Stimulated activated CD4-positive, alpha-beta T cell treated with anti-CD3 and anti-CD28 coated beads, Interleukin-1b, Interleukin-23, amount 100 ng/mL, for 48 hours (primary cell): ENCODE measurements at regions not wholly inside any gene's neighbourhood (a gene's known extent, or its start where the extent isn't known, plus 50 kb on each side); places are given as distances from the start of the nearest gene placed in this dataset.

Experiments
- DNase-seq: peaks from one replicate; pipeline ENCODE4 v3.0.0-alpha.2; 2020

DNA sequence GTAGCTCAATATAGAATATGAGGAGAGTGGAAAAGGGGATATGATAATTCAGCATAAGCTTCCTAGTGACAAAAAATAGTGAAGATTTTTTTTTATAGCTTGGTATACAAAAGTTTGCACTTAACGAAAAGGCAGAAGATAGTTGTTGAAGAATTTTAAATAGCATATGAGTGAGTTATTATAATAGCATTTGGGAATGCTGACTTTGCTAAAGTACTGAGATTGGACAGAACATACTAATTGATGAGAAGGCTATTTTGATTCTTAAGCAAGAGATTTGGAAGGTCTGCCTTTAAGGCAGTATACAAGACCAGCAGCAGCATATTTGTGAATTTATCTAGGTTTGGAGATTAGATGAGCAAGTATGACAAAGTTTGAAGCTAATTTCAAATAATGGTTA lies 600.9 kb upstream of the POT1 start:
- no peak for DNase-seq

DNA sequence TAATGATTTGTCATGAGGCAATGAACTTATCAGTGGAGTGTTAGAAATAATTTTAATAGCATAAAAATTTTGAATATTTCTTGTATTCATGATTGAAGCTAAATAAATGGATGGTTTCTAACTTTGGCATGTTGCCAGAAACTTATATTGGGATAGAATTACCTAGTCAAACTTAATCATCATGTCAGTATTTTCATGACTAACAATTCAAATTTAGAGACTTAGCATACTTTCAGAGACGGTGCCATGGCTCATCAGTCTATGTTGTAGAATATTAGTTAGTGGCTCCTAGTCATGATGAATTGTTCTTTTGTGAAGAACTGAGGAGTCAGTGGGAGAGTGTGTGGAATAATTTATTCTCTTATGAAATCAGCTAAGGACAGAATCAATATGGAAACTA lies 599.6 kb upstream of the POT1 start:
- no peak for DNase-seq

DNA sequence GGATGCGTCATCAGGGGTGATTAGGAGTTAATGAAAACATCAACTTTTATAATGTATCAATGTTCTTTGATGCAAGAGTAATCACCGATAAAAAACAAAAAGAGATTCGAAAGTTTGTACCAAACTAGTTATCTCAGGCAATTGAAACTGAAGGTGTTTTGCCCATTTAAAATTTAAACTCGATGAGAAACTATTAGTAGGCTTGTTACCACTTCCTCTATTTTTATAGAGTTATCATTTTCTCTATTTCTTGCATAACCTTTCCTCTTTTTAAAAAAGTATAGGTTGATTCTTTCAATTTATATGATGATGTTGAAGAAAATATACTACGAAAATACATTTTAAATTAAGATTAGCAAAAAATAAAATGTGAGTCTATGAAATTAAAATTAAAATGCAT lies 597.3 kb upstream of the POT1 start:
- DNase-seq, result no peak

DNA sequence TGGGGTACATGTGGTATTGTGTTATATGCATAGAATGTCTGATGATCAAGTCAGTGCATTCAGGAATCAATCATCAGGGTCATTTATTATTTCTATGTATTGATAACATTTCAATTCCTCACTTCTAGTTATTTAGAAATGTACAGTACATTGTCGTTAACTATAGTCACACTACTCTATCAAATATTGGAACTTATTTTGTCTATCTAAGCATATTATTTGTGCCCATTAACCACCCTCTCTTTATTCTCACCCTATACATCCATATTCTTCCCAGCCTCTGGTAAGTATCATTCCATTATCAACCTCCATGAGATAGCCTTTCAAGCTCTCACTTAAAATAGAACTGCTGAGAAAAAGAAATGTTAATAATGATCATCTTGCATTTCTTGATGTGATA lies 596.5 kb upstream of the POT1 start:
- DNase-seq, result no peak

DNA sequence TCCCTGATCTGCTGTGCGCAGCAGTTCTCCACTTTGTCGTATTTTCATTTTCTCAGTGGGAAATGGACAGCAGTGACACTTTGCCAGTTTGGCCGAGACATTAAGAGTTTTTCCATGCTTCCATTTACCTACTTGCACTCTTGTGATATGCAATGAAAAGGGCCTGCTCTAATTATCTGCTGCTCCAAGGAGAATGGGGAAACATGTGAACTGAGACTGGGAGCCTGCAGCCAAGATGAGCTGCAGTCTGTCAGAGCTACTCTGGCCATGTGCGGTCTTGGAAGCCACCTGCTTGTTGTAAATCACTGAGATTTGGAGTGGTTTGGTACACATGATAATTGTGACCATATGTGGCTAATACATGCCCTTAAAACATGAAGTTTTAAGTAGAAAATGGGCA lies 586.6 kb upstream of the POT1 start:
- no peak for DNase-seq

DNA sequence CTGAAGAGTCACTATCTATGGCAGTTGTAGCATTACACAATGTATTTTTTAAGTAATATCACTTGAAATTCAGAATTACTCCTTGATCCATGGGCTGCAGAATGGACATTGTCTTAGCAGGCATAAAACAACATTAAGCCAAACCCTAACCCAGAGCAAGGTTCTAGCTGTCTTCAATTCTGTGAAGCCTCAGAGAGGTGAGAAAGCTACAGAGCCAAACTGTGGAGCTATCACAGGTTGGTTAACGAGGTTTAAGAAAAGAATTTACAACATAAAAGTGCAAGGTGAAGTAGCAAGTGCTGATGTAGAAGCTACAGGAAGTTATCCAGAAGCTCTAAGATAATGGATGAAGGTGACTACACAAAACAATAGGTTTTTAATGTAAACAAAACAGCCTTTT lies 582.7 kb upstream of the POT1 start:
- DNase-seq, result no peak

DNA sequence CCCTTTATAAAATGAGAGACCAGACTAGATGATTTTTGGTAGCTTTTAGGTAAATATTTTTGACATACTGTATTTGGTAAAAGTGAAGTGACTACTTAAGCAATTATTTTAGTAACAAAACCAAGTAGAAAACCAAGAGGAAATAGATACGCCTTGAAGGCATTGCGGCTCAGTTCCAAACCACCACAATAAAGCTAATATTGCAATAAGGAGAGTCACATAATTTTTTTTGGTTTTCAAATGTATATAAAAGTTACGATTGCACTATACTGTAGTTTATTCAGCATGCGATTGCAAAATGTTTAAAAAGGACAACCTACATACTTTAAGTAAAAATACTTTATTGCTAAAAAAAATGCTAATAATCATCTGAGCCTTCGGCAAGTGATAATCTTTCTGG lies 581.7 kb upstream of the POT1 start:
- DNase-seq, result no peak

DNA sequence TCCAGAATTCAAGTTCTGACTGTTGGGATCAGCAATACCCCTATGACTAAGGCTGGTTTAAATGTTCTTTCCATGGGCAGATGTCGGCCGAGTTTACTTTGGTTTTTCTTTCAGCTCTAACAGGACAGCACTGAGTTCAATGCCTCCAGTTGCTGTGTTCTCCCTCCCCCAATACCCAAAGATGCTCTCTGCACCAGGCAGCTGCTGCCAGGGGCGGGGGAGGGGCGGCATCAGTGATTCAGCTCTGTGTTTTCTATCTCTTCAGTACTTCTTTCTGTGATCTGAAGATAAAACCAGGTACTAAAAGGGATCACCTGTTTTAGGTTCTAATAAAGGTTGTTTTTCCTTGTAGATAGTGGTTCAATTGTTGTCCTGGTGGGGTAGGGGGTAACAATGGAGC lies 576.7 kb upstream of the POT1 start:
- DNase-seq, result no peak

DNA sequence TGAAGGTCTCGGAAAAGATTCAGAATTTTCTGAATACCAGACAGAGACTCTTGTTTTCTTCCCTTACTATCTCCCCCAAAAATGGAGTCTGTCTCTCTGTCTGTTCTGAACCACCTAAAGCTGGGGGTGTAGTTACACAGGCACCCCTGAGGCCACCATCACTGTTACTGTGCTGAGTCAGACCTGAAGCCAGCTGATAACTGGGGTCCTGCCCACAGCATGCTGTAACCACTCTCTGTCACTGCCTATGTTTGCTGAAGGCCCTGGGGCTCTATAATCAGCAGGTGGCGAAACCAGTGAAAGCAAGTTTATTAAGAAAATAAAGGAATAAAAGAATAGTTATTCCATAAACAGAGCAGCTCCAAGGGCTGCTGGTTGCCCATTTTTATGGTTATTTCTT lies 575.2 kb upstream of the POT1 start:
- no peak for DNase-seq

DNA sequence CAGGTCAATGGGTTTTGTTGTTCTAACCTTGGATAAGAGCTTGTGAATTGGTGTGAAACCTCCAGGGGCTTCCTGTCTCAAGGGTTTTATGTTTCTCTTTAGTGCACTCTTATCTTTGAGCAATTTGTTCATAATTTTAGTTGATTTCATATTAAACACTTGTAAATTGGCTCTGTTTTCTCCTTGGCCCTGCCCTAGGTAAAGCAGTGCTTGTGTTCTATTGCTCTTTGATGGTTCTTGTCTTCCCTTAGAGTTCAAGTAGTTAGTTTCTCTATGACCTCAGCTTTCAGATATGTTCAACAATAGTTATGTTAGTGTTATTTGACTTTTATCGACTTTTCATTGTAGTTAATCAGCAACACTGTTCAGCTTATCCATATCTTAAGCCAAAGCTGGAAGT lies 566.4 kb upstream of the POT1 start:
- no peak for DNase-seq

DNA sequence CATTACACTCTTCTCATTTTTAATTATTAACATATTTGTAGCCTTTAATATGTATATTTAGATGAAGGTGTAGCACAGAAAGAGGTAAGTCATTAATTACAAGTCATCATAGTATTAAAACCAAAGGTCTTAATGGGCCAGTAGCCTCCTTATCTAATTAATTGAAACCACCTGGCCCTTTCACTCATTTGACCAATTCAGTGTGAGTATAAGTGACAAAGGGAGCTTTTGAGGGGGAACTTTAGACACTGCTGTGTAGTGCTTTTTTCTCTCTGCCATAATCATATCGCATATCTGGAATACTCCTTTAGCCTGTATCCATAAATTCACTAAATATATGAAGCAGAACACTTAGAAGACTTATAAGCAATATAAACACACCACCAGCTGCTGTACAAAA lies 562.9 kb upstream of the POT1 start:
- no peak for DNase-seq

DNA sequence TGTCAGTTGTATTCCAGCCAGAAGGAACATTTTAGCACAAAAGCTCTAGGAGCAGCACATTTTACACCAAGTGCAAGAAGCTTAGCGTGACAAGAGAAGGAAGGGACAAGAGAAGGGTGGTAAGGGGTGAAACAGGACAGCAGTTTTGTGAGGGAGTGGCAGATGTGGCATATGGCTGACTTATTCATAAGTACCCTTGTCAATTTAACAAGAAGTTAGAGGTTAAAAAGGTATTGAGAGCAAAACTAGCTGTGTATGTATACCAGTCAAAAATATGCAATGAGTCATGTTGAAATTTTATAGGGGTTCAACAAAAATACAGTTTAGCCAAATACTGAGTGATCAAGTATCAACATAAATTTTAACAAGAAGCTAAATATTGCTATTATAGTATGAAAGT lies 561.5 kb upstream of the POT1 start:
- no peak for DNase-seq

DNA sequence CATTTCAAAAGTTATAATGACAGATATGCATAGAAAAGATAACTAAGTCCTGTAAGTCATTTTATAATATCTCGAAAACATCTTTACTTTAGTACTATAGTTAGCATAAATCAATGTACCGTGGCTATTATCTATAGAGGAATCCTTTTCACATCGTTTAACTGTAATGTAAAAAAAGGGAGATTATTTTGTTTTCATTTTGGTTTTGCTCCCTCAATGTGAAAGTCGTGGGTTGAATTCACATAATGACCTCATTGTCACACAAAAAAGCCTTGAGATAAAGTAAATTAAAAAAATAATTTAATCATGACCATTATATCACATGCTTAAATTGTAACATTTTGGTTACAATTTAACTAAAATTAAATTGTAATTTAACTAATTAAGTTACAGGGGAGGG lies 560.5 kb upstream of the POT1 start:
- no peak for DNase-seq

DNA sequence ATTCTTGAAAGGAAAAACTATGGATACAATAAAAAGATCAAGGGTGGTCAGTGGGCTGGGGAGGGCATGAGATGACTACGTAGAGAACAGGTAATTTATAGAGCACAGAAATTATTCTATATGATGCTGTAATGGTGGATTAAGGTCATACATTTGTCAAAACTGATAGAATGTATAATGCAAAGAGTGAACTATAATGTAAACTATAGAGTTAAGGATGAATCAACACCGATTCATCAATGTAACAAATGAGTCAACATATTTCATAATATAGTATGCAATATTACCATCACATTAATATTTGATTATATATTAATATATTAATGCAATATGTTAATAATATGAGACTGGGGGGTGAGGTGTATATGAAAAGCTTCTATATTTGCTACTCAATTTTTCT lies 555.6 kb upstream of the POT1 start:
- no peak for DNase-seq

DNA sequence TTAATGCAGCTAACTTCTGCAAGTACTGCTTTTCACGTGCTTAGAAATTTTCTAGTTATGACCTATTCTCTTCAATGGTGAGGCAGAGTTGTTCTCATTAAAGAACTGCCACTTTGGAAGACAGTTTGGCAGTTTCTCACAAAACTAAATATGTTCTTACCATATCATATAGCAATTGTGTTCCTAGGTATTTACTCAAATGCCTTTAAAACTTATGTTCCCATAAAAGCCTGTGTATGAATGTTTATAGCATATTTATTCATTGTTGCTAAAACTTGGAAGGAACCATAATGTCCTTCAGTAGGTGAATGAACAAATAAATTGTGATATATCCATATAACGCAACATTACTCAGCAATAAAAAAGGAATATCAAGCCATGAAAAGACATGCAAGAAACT lies 555.1 kb upstream of the POT1 start:
- DNase-seq, result no peak

DNA sequence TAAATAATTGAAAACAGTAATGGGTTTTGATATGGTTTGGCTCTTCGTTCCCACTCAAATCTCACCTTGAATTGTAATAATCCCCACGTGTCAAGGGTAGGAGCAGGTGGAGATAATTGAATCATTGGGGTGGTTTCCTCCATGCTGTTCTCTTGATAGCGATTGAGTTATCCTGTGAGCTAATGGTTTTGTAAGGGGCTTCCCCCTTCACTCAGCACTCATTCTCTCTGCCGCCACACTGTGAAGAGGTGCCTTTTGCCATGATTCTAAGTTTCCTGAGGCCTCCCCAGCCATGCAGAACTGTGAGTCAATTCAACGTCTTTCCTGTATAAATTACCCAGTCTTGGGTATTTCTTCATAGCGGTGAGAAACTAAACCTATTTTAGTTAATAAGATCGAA lies 551.7 kb upstream of the POT1 start:
- no peak for DNase-seq

DNA sequence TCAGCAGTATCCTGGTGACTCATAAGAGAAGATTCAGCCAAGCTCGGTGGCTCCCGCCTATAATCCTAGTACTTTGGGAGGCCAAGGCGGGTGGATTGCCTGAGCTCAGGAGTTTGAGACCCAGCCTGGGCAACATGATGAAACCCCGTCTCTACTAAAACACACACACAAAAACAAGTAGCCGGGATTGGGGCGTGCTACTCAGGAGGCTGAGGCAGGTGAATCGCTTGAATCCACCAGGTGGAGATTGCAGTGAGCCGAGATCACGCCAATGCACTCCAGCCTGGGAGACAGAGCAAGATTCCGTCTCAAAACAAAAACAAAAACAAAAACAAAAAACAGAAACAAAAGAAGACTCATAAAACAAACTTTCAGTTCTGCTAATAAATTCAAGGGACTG lies 551.1 kb upstream of the POT1 start:
- no peak for DNase-seq

DNA sequence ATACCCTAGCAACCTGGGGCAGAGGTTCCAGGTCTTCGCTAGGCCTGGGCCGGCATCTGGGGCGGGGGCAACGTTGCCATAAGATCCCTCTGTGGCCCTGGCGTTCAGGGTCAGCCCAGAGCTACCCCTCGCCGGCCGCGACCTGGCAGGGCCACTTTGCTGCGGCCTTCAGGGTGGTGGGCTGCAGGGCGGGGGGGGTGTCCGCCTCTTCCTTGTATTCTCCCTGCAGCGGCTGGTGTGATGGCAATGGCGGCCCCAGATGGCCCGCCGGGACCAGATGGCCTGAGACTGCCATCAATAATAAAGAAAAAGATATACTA lies 539.2 kb upstream of the POT1 start:
- no peak for DNase-seq

DNA sequence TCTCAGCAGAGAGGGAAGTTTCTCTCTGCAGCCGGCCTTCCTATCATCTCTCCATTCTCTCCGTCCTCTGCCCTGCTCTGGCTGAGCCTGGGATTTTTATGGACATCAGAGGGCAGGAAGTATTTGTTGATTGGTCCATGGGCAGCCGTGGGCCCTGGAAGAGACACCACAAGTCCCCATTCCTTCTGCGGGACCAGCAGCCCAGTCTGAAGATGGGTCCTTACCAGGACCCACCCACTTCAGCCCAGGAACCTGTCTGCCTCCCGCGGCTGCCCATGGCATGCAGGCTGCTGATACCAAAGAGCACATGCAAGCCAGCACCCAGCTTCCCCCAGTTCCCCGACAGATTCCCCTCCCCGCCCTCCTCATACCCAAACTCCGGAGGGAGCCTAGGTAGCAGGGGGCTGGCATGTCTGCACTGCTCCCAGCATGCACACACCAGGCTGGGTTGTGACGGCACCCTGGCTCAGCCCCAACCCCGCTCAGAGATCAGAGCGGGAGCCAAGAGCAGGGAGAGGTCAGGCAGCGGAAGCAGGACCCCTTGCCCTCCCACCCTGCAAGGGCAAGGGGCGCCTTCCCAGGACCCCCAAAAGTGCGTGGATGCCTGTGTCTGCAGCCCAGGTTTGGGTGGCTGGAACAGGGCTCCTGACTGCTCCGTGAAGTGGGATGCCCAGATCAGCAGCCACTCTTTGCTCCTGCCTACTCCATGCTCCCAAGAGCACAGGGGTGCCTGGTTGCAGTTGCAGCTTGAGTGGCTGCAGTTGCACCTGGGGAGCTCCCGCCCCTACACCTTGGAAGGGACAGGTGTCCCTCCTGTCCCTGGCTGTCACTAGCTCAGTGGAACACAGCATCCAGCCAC lies 538.6 kb upstream of the POT1 start:
- DNase-seq, result no peak

DNA sequence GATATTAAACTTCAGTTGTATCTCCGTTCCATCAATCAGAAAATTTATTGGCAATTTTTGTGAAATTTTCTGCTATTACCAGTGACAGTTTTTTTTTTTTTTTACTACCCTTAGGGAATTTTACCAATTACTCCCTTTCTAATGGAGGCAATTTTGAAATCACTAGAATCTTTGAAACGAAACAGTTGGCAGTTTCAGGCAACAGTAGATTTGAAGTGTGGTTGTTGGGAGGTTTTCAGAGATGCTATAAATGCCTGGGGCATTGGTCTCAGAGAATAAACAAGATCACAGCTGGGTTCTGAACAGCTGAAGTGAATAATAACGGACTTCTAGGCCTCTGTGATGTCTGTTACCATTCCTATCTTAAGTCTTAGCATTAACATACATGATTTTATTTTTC lies 535.9 kb upstream of the POT1 start:
- no peak for DNase-seq

DNA sequence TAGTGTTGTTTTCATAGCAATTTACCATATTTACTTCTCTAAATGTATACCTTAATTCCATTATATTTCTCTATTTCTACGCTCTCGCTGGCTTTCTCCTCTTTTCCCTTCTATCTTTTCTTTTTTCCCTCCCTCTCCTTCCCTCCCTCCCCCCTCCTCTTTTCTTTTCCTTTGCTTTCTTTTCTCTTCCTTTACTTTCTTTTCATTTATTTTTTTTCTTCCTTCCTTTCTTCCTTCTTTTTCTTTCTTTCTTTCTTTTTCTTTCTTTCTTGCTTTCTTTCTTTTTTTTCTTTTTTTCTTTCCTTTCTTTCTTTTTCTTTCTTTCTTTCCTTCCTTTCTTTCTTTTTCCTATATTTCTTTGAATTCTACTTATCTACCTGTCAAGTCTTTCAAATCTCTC lies 533.0 kb upstream of the POT1 start:
- DNase-seq, result no peak

DNA sequence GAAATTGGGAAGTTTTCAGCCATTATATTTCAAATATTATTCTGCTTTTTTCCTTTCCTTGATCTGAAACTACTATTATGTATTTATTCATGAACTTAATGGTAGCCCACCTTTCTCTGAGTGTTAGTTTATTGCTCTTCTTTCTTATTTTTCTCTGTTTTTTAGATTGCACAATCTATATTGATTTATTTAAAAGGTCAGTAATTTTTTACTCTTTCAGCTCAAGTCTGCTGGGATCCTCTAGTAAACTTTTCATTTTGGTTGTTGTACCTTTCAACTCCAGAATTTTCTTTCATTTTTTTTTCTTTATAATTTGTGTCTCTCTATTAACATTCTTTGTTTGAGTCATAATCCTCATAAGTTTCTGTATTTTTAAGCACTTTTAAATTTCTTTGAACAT lies 529.4 kb upstream of the POT1 start:
- DNase-seq, result no peak

DNA sequence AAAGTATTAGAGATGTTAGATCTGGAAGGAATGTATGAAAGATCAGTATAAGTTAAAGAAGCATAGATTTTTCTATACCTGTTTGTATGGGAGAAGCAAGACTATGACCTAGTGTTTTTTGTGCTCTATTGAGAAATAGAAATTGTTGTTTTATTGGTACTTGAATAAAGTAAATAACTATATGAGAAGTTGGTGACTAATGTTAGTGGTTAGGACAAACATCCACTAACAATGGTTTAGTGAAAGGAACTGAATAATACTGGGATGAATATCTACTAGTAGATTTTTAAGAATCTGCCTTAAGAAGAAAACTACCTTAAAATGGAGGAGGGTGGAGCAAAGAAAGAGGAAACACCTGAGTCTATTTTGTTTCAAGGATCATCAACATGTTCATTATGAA lies 521.1 kb upstream of the POT1 start:
- DNase-seq, result no peak

DNA sequence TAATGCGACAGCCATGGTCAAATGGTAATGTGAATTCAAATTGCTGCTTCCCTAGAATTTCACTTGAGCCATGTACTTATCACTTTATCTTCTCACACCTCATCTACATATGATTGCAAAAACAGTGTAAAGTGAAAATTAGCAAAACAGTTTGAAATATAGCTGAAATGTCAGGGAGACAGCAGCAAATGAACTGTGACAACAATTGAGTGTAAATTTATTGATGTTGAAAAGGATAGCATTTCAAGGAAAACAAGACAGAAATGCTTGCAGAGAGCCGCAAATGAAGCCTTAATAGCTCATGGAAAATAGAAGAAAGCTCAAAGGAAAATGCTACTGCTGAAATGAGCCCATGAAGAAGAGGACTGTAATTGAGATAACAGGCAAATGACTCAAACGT lies 516.2 kb upstream of the POT1 start:
- DNase-seq, result no peak

DNA sequence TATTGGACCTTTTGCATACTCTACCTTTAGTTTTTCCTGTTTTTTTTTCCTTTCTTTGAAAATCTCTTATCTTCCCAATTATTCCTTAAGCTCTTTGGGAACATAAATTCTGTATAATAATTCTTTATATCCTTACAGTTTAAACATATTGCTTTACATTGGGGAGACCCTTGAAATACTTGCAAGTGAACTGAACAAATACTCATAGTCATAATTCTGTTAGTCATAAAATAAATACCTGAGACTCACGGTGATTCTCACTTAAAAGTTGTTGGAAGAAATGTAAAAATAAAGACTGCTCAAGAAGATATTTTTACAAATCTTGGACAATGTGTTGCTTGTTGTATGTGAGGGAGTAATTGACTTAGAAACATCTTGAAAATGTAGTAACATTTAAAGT lies 515.2 kb upstream of the POT1 start:
- DNase-seq, result no peak

DNA sequence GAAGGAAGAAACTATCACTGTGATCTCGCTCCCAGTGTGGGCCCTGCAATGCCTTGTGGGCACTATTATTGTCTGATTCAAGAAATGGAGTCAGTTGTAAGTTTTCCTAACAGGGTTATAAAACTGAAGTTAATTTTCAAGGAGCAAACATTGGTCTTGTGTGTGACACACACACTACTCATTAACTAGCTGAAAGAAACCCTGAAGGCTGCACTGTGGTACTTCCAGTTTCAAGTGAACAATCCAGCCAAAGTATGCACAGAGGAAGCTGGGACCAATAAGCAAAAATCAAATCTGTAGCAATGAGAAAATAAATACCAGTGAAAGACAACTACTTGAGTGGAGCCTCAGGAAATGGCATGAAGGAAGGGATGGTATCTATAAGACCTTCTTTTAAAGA lies 506.6 kb upstream of the POT1 start:
- DNase-seq, result no peak
